COLO829 (cell line): ENCODE measurements at regions not wholly inside any gene's neighbourhood (a gene's known extent, or its start where the extent isn't known, plus 50 kb on each side); places are given as distances from the start of the nearest gene placed in this dataset.
"Not testable (repeated sequence)": the region's sequence is repeated elsewhere in the genome, so short reads cannot be mapped to it uniquely, and the experiment has no call there.

ENCODE experiments used
- DNase-seq: peaks from one replicate; pipeline ENCODE4 v3.0.0; 2012; ENCODE audit warnings: low spot score

DNA sequence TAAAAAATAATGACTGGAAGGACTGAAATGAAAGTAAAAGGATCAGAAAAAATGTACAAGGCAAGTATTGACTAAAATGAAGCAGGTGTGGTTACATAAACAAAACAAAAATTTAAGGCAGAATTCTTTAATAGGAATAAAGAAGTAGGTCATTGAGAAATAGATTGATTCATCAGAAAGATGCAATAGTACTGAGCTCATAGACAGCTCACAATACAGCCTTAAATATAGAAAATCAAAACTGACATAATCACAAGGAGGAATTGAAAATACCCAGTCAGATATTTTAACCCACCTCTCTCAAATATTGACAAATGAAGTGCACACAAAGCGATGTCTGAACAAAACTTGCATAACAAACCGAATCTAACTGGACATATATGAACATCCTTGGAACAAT is 366.8 kb upstream of the DPYD start:
- no peak for DNase-seq

DNA sequence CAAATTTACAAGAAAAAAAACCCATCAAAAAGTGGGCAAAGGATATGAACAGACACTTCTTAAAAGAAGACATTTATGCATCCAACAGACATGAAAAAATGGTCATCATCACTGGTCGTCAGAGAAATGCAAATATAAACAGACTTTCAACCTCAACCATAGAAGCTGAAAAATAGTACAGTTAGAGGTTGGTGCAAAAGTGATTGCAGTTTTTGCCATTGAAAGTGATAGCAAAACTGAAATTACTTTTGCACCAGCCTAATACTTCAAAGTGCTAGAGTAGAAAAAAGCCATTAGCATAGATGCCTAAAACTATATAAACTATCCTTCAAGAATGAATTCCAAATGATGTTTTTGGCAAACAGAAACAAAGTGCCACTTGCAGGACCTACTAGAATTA is 365.8 kb upstream of the DPYD start:
- DNase-seq, result no peak

DNA sequence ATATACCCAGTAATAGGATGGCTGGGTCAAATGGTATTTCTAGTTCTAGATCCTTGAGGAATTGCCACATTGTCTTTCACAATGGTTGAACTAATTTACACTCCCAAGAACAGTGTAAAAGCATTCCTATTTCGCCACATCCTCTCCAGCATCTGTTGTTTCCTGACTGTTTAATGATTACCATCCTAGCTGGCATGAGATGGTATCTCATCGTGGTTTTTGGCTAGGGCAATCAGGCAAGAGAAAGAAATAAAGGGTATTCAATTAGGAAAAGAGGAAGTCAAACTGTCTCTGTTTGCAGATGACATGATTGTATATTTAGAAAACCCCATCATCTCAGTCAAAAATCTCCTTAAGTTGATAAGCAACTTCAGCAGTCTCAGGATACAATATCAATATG is 364.5 kb upstream of the DPYD start:
- DNase-seq, result not testable (repeated sequence)

DNA sequence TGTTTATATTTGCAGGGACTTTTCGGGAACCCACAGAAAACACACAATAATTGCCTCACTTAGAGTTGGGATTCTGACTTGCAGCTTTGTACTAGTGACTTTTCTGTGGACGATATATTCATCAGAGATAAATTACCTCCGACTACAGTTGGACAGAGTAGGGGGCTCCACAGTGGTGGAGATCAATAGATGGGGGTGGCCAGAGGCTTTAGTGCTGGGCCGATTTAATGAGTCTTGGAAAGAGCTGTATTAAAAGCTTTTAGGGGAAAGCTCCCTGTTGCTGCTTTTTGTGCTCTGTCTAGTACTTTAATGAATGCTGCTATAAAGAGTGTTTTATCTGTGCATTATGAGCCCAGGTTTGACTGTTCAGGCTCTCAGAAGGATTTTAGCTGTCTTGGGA is 359.2 kb upstream of the DPYD start:
- DNase-seq, result no peak

DNA sequence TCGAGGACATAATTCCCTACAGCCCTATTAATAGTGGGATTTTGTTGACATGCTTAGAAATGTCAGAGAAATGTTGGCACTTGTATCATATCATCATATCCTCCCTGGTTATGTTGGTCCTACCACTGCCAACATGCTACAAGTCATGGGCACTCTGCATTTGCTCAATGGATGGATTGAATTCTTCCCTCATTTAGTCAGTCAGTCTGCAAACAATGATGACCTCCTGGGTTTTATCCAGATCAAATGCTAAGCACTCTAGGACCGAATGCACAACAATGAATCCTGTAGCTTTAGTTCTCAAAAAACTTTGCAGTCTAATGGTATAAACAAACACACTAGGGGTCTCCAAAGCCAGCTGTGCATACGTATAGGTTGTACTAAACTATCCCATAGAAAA is 357.2 kb upstream of the DPYD start:
- DNase-seq, result no peak

DNA sequence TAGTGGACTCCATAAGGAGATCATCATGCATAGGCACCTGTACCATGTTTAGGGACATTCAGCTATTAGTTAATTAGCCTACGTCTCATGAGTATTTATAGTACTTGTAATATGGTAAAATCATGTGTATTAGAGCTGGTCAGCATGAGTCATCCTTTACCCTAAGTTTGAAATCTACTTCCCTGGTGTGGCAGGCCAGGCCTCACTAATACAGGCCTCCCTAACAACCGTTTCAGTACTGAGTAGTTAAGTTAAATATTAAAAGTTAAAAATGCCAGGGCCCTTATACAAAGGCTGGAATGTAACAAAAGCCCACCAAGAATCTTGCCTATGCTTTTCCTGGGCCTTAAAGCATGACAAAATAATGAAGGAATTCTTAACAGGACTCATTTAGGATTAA is 356.3 kb upstream of the DPYD start:
- DNase-seq, result no peak

DNA sequence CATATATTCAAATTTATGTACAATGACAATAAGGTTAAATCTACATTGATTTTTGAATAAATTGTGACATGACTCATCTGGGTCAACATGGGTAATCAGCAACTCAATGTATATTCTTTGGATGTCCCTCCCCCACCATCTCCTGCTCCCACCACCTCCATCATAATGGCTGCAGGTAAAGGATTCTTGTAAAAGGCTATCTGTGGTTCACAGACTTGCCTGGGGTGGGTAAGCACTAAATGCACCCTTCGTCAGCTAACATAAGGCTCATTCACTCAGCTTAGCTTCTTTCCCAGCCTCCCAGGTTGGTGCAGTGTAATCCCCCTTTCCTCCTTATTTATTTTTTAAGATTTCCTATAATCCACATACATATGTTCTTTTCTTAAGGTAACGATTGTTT is 355.7 kb upstream of the DPYD start:
- DNase-seq, result no peak

DNA sequence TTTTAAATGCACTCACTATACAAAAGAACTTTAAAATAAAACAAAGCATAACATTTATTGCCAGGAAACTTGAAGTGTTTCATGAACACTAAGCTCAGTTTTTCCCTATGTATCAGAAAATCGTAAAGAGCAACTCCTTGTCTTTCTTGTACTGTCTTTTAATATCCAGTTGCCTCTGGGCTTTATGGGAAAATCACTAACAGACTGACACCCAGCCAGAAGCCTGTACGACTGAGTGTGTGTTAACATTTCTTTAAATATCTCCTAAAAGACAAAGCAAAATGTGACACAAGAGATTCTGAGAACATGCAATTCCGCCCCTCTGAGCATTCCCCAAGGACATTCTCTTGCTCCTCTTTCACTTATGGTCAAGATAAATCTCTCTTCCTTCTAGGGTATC is 347.5 kb upstream of the DPYD start:
- DNase-seq, result no peak

DNA sequence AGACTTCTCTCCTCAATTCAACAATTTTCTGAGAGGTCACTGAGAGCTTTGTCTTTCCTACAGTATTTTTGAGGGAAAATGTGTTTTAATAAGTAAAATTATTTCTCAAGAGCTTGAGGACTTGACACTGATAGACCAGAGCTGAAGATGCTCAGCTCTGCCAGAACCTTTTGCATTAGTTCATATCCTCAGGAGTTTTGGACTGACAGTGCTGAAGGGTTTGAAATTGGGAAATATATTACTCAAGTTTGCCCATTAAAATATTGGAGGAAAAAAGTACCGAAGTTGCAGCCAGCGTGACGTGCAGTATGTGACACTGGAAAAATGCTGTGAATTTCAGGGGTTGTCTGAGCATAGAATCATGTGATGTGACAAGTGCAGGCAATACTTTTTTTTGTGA is 346.6 kb upstream of the DPYD start:
- DNase-seq, result no peak

DNA sequence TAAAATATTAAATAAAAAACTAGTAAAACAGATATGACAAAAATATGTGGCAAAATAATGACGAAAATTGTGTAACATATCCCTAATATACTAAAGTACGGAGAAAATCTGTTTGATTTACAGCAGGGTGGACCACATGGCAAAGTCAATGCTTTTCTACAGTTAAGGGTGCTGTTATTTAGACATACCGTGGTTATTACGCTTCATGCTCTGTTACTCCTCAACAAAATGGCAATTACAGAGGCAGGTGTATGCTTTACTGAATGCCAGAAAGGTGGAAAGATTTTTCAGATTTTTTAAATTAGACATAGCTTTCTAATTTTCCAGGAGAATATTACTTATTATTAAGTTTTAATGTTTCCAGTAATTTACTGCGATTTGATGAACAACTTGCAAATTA is 343.9 kb upstream of the DPYD start:
- DNase-seq, result no peak

DNA sequence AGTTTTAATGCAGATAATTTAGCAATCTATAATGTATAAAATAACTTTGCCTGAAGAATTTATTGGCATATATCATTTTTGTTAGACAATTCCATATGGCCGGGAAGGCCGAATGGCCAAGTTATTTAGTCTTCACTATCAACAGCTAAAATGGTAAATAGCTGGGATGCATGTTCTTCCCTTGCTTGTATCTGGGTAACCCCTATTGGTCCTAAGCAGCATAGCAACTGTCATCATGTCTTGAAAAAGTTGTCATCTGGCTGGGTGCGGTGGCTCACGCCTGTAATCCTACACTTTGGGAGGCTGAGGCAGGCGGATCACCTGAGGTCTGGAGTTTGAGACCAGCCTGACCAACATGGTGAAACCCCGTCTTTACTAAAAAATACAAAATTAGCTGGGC is 340.0 kb upstream of the DPYD start:
- no peak for DNase-seq

DNA sequence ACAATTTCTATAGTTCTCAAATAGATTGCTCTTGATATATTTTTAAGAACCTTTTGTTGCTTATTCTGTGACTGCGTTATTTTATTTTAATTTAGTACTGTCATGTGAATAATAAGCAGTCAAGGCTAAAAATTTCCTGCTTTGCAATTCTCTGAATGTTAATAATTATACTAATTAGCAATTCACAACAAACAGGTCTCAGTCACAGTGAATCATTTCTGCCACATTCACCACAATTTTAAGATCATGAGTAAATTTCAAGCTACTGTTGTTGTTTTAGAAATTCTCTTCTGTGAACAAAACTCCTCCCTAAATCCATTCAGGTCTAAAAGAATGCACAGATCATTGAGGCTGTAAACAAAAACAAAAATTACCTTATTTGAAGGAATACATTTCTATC is 339.6 kb upstream of the DPYD start:
- no peak for DNase-seq

DNA sequence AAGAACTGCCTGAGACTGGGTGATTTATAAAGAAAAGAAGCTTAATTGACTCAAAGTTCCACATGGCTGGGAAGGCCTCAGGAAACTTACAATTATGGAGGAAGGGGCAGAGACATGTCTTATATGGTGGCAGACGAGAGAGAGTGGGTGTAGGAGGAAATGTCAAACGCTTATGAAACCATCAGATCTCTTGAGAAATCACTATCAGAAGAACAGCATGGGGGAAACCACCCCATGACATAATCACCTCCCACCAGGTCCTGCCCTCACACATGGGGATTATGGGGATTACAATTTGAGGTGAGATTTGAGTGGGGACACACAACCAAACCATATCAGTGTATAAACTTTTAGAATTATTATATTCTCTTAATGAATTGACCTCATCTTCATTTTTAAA is 335.9 kb upstream of the DPYD start:
- DNase-seq, result no peak

DNA sequence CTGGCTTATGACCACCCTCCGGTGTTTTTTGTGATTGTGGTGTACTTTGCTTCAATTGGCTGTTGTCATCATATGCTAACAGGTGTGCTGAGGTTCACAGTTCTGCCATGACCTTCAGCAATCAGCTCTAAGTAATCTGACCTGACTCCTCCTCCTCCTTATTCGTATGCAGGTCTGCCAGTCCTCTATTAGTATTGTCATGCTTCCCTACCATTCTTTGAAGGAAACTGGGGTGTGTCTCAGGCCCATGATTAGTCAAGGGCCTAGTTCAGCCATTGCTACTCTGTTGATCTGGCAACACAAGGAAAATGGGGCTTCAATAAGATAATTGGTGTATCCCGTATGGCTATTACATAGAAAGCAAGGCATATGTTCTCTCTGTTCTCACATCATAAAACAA is 332.3 kb upstream of the DPYD start:
- DNase-seq, result no peak

DNA sequence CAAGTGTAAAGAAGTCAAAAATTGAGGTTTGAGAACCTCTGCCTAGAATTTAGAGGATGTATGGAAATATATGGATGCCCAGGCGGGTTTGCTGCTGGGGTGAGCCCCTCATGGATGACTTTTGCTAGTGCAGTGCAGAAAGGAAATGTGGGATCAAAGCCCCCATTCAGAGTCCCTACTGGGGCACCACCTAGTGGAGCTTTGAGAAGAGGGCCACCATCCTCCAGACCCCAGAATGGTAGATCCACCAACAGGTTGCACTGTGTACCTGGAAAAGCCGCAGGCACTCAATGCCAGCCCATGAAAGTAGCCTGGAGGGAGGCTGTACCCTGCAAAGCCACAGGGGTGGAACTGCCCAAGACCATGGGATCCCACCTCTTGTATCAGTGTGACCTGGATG is 330.7 kb upstream of the DPYD start:
- DNase-seq, result no peak

DNA sequence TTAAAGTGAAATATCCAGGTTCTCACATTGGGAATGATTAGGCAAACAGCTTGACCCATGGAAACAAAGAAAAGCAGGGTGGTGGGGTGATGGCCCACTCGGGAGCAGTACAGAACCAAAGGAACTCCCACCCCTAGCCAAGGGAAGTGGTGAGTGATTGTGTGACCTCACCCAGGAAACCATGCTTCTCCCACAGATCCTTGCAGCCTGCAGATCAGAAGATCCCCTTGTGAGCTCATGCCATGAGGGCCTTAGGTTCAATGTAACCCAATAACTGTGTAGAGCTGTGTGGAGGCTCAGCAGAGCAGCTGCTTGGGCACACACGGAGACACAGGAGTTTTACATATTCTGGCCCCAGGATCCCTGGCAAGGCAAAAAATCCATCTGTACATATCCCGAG is 311.8 kb upstream of the DPYD start:
- no peak for DNase-seq

DNA sequence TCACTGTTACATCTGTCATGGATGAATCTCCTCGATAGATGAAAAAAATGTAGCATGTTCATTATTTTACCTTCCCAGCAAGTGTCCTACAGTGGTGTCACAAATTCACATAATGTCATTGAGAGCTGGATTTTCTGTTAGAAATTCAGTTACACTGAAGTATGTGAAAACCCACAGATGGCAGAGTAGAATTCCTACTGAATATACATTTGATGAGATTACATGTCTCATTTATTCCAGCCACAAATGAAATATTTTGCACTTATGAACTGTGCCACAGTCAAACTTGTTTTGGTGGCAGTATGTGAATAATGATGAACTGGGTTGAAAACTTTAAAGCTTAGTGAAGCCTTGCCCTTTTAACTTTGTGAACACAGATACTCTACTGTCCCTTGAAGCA is 301.9 kb upstream of the DPYD start:
- DNase-seq, result no peak

DNA sequence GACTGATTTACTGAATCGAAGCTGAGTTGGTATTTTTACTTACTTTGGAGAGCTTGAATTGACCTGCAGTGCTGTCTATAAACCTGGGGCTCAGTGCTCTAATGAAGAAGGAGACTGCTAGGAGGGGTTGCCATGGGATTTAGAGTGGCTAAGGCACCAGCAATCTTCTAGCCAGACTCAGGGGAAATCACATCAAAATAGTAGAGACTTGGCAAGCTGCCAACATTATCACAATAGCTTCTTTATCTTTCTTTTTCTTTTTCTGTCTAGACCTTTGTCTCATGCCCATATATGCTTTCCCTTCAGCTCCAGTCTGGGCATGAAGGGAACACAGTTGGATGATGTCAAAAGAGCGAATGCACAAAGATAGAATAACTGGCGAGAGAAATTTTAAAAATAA is 301.1 kb upstream of the DPYD start:
- peak; percentile 46 for DNase-seq

DNA sequence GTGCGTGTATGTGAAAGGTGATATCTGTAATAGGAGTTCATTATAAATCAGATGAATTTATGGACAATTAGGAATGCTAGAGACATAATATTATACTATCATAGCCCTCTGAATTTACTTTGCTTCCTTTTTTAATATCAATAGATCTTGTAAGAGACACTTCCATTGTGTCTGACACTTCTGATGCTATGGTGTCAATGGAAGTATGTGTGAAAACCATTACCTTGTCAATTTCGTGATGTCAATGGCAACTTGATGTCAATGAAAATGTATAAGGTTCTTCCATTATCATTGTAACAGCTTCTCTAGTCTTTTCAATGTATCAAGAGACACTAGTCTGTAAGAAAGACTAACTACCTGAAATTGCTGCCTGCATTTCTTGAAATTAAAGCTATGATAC is 296.8 kb upstream of the DPYD start:
- DNase-seq, result no peak

DNA sequence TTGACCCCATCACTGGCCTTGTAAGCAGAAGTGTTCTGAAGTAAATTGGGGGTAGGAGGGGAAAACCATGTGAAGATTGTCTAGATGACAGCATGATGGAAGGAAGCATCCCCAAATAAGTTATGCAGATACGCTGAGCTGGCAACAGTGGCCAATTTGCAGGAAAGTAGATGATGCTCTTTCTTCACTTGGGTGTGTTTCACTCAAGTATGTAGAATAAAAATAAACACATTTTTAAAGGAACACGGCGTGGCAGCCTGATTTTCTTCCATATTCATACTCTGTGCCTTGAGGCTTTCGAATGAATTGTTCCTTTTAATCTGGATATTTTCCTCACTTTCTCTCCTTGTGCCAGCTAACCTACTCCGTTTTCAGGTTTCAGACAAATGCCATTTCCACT is 295.5 kb upstream of the DPYD start:
- DNase-seq, result no peak

DNA sequence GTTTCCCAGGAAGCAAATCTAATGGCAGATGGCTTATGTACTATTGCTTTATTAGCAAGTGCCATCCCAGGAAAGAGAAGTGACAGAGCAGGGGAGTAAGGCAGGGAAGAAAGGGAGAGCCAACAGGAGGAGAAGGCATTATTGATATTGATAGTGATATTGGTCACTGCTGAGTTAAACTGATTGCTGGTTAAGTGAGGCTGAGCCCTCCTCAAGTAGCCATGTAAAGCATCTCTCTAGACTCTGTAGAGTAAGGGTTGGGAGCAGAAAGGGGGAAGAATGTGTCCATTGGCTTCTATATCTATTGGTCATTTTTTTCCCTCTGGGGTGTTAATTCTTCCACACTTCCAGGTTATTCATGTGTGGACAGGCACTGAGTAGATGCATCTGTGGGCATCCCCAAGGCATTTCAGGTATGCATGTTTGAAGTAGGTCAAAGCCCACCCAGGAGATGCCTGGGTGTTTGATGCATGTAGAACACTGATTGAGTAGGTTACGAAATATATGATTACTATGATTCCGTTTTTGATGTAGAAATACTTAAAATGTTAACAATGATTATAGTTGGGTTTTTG is 290.5 kb upstream of the DPYD start:
- DNase-seq, result no peak

DNA sequence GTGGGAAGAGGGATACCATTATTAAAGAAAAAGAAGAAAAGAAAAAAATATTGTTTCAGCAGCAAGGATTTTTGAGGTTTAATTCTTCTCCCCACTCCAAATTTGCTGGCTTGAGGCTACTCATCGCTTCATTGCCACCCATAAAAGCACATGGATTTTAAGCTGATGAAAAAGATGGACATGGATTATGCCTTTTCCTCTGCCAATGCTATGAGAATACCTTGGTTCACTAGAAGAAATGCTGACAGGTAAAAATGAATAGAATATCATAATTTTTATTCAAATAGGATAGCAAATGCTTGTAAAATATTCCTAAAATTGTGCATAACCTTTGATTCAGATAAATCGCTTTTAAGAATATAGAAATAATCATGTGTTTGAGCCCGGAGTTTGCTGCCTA is 289.7 kb upstream of the DPYD start:
- DNase-seq, result no peak

DNA sequence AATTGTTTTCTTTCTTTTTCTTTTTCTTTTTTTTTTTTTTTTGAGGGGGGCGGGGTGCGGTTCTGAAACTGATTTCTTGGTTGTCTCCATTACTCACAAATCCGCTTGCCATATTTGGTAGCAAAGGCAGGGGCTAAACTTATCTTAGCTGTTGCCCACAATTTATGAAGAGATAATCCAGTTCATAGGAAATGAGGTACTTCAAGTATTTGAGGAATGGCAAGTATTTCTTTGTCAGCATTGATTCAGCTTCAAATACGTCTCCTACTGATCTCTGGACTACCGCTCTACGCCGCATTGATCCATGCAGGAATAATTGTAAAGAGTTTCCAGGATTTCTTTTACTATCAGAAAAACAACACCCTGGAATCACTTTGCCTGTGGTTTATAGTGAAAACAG is 289.2 kb upstream of the DPYD start:
- DNase-seq, result no peak

DNA sequence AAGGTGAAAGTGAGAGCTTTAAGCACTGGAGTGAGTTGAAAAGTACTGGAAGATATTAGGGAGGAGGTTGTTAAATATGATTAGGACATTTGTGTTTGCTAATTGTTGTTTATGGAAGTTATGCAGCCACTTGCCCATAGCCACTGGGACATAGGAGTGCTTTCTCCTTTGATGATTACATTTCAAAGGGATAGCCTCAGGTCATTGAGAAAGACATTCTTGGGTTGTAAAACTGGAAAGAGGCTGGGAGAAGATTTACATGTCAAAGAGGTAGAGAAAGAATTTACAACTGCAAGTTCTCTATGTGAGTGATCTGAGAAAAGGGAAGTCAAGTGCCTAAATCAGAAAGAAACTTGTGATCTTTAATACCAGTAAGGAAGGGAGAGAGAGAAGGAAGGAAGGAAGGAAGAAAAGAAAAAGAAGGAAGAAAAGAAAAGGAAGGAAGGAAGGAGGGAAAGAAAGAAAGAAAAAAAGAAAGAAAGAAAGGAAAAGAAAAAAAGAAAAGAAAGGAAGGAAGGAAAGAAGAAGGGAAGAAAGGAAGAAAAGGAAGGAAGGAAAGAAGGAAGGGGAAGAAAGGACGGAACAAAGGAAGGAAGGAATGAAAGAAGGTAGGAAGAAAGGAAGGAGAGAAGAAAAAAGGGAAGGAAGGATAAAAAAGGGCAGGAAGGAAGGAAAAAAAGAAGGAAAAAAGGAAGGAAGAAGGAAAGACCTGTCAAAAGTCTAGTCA is 284.6 kb upstream of the DPYD start:
- no peak for DNase-seq

DNA sequence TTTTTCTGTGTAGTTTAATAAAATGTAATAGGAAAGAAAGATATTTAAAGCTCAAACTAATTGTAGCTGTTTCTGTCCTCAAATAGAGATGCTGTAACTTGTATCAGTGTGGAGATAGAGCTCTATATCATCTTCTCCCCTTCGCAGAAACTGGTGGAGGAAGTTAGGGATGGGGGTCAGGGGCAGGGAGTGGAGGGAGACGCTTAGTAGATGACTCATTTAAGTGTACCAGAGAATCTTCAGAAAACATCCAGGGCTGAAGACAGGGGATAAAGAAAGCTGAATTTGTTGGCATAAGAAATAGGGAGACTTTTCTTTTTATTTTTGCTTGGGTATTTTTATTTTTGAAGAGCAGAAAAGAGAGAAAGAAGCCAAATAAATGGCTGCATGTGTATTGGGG is 282.6 kb upstream of the DPYD start:
- DNase-seq, result no peak
